ENCODE measurements at regions not wholly inside any gene's neighbourhood (a gene's known extent, or its start where the extent isn't known, plus 50 kb on each side); places are given as distances from the start of the nearest gene placed in this dataset.
"Not testable (repeated sequence)": the region's sequence is repeated elsewhere in the genome, so short reads cannot be mapped to it uniquely, and the experiment has no call there.

GRCh38 chr10:29794776-29795611, 160.2 kb upstream of the SVIL start:
- no peak for DNase-seq

GRCh38 chr10:29791773-29792172, 157.0 kb upstream of the SVIL start:
- DNase-seq = no peak

DNA sequence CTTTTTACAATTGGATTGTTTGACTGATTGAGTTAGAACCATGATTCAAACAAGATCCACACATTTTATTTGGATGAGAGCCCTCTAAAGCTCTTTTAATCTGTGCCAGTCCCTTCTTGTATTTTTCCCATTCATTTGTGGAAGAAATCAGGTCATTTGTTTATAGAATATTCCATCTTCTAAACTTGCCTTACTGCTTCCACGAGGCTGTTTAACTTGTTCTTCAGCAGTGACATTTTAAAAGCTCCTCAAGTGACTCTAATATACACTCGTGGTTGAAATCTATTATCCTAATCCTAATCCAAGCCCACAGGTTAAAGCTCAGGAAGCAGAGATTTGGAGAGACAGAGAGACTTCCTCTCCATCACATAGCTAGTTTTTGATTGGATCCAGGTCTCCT, 155.4 kb upstream of the SVIL start:
- DNase-seq = no peak

- DNase-seq = no peak
Measured at GRCh38 chr10:29788113-29788512, 153.3 kb upstream of the SVIL start.

GRCh38 chr10:29785701-29786100, 150.9 kb upstream of the SVIL start:
- DNase-seq = no peak

DNA sequence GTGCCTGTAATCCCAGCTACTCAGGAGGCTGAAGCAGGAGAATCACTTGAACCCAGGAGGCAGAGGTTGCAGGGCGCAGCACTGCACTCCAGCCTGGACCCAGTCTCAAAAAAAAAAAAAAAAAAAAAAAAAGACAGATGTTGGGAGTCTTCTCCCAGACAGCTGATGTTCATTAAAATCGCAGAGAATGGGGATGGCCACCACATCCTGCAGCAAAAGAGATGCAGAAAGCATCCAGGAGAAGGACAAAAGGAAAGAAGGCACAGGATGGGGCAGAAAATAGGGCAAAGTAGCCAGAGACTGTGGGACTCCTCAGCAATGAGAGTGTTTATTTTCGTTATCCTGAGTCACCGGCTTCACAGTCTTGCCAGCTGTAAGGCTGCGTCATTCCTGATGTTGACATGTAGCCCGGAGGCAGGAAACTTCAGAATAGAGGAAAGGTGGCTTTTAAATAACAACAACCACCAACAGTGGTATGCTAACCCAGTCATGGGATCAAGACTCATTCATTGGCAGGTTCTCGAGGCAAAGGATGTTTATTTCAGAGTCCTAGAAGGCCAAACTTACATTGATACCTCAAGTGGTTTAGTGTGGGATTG, 149.5 kb upstream of the SVIL start:
- DNase-seq = no peak

GRCh38 chr10:29783201-29783947, 148.6 kb upstream of the SVIL start:
- DNase-seq = no peak

GRCh38 chr10:29780639-29781038, 145.9 kb upstream of the SVIL start:
- no peak for DNase-seq

- DNase-seq = no peak
Measured at GRCh38 chr10:29780096-29780495, 145.3 kb upstream of the SVIL start.

DNA sequence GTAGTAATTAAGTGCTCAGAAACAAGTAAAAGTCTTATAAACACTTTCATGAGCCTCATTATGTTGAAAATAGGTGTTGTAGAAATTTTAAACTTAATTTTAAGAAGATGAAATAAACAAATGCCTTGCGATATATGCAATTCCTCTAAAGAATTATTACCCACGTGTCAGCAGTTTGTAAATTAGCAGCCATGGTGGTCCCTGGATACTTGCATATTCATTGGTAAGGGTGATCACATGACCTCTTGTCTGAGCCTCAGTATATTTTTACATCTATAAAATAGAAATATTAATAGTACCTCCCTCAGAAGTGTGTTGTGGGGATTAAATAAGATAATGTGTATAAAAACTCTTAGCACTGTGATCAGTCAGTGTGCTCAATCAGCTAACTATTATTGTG, 141.5 kb upstream of the SVIL start:
- DNase-seq = no peak

GRCh38 chr10:29774475-29774874, 139.7 kb upstream of the SVIL start:
- no peak for DNase-seq

DNA sequence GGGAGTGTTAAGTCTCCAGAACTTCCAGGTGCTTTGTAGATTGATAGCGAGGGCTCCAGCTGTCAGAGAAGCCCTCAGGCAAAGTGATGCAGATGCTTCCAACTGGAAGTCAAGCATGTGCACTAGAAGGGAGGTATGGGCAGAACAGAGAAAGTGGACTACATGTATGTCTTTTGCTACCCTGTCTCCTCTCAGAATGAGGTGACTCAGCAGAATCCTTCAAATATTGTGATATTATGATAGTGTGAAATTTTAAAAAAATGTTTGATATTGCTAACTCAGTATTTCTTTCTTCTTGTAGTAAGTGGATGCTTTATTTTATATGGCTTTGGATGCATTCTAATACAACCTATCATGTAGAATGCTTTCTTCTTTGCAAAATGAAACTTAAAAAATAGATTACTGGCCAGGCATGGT, 138.9 kb upstream of the SVIL start:
- no peak for DNase-seq

DNA sequence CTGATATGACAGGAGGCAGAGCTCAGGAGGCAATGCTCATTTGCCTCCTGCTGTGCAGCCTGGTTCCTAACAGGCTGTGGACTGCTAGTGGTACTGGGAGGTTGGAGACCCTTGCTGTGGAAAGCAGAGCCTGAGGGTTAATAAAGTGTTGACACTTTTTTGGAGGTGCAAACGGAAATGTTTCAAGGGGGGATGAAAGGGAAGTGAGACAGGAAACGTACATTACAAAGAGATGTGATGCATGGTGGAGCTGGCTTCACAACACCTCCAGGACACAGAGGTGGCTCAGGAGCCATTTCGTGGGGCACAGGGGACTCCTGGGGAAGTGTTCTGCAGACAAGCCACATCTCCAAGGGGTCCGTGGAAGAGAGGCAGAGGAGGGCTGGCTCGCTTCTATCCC, 137.6 kb upstream of the SVIL start:
- DNase-seq = no peak

DNA sequence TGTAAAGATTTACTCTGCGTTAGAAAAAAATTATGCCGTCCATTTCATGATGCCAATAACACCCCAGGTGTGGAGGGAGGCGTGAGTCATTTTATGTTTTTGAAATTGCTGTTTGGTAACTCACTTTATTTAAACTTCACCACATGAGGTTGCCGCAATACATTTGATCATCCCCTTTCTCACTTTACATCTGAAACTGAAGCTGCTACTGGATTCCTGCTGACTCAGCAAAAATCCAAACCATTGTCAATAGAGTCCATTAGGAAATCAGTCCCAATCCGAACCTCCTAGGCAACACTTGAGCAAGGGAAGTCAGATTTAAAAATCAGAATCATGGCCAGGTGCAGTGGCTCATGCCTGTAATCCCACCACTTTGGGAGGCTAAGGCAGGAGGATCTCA, 136.6 kb upstream of the SVIL start:
- DNase-seq = no peak

GRCh38 chr10:29769277-29769676, 134.5 kb upstream of the SVIL start:
- not testable (repeated sequence) for DNase-seq

DNA sequence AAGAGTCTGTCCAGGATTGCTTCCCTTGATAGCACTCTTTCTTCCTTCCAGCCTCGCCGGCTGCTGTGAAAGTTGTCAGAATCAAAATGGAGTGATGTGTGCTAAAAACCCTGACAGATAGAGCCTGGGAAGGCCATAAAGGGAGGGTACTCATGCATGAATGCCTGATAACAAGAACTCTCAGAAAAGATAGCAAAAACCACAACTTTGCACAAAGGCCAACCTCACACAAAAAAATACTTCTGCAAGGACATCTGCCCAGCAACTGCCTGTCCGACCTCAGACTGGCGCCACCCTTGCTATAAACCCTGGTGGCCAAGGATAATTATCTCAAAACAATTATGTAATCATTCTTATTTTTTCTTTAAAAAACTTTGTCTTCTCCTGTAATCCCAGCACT, 133.2 kb upstream of the SVIL start:
- no peak for DNase-seq

DNA sequence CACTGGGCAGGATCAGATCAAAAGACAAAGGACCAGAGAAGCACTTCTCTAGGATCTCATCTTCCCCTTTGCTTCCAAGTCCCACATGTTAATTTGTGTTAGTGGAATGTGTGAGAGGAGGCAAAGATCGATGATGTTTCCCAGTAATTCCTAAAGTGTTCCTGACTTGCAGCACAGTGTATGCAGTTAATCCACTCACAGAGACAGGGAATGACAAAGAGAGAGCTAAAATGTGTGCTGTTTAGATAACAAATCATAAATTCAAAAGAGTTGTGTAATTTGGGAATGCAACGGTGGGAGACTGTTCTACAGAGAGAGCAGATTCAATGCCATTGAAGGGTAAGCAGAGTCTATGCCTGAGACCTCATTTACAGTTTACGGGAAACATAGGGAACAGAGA, 132.0 kb upstream of the SVIL start:
- no peak for DNase-seq

GRCh38 chr10:29765330-29765729, 130.6 kb upstream of the SVIL start:
- DNase-seq = no peak

DNA sequence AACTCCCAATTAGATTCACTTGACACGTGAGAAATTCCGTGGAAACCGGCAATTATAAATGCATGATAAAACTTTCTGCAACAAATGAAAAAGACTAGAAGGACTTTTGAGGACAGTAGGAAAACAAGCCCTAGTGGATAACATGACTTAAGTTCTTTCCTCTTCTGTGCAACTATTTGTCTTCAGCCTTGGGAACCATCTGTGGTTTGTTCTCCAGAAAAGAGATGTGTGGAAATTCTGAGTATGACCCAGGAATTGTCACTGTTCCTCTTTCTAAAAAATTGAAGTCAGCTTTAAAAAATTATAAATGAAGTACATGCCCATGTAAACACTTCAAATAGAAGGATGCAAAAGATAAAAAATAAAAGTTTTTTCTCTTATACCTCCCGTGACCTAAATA, 128.6 kb upstream of the SVIL start:
- DNase-seq = no peak

- no peak for DNase-seq
Measured at GRCh38 chr10:29761916-29762315, 127.1 kb upstream of the SVIL start.

- no peak for DNase-seq
Measured at GRCh38 chr10:29760138-29760900, 125.5 kb upstream of the SVIL start.

DNA sequence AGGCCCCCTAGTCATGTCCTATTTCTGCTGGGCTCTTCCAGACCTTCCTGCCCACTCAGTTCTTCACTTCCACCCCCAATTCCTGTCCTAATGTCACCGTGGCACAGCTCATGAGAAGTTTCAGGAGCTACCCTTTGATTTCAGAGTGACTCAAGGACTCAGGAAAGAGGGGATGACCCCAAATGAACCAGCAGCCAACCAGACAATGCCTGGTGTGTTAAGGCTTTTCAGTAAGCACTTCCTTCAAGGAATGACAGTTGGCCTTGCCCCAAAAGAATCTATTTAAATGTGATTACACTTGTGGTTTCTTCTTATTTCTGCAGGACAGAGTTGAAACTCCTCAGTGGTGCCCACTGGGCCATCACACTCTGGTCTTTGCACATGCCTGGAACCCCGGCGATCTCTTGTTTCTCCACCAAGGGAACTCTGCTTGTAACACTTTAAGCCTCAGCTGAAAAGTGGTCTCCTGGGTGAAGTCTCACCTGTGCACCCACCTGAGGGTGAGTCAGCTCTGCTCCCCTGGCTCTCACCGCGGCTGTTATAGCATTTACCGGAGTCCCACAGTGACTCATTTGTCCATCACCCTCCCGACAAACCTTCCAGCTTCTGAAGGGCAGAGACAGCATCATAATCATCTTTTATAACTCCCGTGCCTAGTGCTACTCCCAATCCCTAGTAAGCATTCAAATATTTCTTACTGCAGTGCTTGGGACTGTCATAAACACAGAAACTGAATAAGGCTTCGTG, 123.0 kb upstream of the SVIL start:
- no peak for DNase-seq
